Stimulated activated CD4-positive, alpha-beta T cell treated with anti-CD3 and anti-CD28 coated beads, Interleukin-1b, Interleukin-23, amount 100 ng/mL, for 48 hours (primary cell): ENCODE measurements at regions not wholly inside any gene's neighbourhood (a gene's known extent, or its start where the extent isn't known, plus 50 kb on each side); places are given as distances from the start of the nearest gene placed in this dataset.

Experiments used
- DNase-seq: peaks from one replicate; pipeline ENCODE4 v3.0.0-alpha.2; 2020

DNA sequence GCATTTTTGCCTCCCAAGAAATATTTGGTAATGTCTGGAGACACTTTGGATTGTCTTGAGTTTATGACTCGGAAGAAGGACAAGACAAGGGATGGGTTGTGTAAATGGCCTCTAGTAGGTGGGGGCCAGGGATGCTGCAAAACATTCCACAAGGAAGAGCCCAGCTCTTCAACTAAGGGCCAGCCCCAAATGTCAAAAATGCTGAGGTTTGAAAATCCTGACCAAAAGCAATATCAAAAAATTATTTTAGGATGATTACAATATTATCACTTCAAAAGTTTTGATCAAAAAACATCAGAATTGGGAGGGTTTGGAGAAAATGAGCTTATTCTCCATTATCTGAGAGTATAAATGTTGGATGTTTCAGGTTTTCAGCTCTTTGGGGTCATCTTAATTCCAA, 248.9 kb upstream of the SLC24A2 start:
- no peak for DNase-seq

- DNase-seq, result no peak
Measured at GRCh38 chr9:20033511-20033910, 244.7 kb upstream of the SLC24A2 start.

GRCh38 chr9:20032413-20033006, 243.7 kb upstream of the SLC24A2 start:
- no peak for DNase-seq

DNA sequence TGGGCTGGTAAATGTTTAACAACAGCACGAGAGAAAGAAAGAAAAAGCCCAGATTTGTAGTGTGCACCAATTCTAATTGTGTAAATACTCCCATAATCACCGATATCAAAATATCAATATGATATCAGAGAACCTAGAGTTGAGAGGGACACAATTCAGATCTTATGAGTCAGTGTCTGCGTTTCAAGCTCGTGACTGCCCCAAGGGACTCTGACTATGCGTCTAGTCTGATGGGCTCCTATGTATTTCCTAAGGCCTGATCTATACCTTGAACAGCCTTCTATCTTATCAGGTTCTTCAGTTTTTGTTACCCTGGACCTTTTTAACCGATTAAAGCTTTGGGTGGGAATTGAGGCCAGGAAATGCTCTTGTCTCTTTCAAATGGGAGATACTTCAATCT, 243.0 kb upstream of the SLC24A2 start:
- DNase-seq, result no peak

GRCh38 chr9:20030671-20031070, 241.8 kb upstream of the SLC24A2 start:
- DNase-seq, result no peak

- no peak for DNase-seq
Measured at GRCh38 chr9:20030221-20030620, 241.4 kb upstream of the SLC24A2 start.

DNA sequence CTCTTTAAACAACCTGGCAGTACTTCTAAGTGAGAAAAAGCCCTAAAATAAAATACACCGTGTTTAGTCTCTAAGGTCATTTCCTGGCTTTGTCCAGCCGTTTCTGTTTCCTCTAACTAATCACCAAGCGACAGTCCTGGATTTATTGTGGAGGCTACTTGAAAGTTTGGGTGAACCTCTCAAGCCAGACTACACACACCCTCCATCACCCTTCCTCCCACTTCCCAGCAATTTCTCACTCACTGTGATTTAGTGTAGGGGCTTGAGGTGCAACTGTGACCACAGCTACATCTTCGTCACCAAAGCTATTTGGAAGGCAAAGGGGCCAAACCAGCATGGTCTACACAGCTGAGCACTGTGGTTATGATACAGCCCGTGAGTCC, 240.0 kb upstream of the SLC24A2 start:
- no peak for DNase-seq

GRCh38 chr9:20028192-20028848, 239.5 kb upstream of the SLC24A2 start:
- DNase-seq, result no peak

DNA sequence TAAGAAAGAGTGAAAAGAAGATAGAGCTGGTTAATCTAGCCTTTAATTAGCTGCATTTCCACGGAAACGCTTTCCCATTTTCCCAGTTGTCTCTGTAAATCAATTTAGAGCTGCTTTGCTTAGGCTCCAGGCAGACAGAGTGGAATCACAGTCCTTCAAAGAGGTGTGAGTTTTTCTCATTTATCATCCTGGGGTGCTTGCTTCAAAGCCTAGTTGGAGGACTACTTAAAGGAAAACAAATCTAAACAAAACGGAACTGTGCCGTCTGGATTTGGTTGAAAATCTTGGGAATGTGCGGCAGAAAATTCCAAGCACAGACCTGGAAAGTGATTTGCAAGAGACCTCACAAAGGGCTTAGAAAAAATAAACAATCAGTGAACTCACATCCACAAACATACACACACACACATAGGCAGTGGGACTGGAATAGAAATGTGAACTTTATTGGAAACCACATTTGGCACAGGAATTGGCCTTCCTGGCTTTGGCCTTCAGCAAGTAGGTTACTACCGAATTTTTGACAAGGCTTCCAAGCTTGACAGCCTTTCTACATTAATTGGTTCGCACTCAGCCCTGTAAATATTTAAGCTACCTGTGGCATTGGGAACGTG, 235.2 kb upstream of the SLC24A2 start:
- DNase-seq, result no peak

GRCh38 chr9:20023210-20023905, 234.5 kb upstream of the SLC24A2 start:
- no peak for DNase-seq

DNA sequence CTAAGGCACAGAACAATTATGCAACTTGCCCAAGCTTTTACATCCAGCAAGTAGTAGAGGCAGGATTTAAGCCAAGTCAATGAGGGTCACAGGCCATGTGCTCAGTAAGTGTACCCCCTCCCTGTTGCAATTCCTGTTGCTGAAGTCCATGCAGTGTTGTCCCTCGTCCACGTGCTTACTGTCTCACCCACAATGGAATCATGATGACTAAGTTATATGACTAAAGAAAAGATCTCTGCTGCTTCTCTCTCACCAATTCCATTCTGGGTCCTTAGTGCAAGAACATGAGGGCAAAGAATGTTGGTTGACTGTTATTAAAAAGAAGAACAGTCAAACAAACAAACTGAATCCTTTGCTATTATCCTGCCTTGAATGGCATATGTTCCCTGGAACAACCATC, 233.6 kb upstream of the SLC24A2 start:
- no peak for DNase-seq

DNA sequence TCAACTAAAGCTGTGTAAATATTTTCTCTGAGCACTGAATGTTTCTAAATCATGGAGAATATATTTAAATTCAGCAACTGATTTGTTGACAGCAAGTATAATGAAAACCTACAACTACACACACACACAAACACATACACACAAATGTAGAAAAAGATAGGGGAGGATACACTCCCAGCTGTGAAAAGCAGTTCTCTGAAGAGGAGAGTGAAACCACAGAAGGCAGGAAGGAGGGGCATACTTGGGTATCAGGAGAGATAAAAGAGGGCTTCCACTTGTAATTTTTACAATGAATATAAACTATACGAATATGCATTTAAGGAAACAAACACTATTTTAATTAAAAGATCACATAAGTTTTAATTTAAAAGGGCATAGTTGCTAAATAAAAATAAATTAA, 227.8 kb upstream of the SLC24A2 start:
- no peak for DNase-seq

GRCh38 chr9:20015427-20015931, 226.6 kb upstream of the SLC24A2 start:
- DNase-seq, result no peak

DNA sequence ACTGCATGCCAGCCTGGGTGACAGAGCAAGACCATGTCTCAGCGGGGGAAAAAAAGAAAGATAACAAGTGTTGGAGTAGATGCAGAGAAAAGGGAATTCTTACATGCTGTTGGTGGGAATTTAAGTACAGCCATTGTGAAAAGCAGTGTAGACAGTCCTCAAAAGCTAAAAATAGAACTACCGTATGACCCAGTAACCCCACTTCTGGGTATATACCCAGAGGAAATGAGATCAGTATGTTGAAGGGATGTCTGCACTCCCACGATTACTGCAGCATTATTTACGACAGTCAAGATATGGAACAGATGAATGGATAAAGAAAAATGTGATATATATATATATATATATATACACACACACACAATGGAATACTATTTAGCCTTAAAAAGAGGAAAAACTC, 225.3 kb upstream of the SLC24A2 start:
- no peak for DNase-seq

DNA sequence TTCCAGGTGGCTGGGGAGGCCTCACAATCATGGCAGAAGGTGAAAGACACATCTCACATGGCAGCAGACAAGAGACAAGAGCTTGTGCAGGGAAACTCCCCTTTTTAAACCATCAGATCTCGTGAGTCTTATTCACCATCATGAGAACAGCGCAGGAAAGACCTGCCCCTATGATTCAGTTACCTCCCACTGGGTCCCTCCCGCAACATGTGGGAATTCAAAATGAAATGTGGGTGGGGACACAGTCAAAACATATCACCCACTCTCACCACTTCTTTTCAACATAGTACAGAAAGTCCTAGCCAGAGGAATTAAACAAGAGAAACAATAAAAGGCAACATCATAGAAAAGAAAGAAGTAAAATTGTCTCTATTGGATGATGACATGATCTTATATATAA, 223.4 kb upstream of the SLC24A2 start:
- DNase-seq, result peak; percentile 32

- no peak for DNase-seq
Measured at GRCh38 chr9:20009606-20010005, 220.8 kb upstream of the SLC24A2 start.

DNA sequence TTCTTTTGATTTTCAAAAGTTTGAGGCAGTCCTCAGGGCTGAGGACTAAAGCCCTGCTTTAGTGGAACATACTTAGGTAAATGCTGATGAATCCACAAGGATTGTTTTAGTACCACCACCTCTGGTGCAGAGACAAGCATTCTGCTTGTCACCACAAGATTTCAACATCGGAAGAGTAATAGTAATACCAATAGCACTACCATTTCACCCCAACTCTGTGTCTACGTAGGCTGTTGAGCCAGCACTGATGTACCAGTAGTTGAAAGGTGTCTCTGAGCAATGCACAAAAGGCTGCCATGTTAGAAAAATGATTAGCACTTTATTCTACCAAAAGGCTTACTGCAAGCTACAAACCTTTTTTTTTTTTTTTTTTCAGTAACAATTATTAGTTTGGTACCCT, 213.2 kb upstream of the SLC24A2 start:
- no peak for DNase-seq

- no peak for DNase-seq
Measured at GRCh38 chr9:20001058-20001457, 212.2 kb upstream of the SLC24A2 start.

- peak; percentile 84 for DNase-seq
Measured at GRCh38 chr9:19999491-20000057, 210.7 kb upstream of the SLC24A2 start.

DNA sequence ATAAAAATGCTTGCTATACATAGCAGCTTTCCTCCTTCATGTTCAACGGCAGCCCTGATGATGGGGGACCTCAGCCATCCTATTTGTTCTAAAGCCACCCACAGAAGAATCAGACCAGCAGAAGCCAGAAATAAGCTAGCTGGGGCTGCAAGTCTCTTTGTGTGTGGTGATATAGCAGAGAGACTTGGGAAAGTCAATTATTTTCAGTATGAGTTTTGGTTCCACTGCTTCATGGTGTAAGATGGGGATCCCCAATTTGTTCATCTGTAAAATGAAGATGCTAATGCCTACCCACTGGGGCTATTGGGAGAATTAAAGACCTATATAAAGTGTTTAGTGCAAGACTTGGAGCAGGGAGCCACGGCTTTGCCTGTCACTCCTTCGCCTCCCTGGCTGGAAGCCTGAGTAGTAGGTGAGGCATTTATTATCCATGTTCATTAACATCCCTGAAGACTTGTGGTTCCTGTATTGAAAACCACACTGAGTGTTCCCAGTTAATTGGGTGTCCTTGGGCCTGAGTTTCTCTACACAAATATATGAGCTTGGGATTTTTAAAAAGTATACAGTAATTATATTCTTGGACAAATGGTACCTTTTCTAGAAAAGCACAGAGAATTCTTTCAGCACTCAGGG, 210.1 kb upstream of the SLC24A2 start:
- DNase-seq, result no peak

DNA sequence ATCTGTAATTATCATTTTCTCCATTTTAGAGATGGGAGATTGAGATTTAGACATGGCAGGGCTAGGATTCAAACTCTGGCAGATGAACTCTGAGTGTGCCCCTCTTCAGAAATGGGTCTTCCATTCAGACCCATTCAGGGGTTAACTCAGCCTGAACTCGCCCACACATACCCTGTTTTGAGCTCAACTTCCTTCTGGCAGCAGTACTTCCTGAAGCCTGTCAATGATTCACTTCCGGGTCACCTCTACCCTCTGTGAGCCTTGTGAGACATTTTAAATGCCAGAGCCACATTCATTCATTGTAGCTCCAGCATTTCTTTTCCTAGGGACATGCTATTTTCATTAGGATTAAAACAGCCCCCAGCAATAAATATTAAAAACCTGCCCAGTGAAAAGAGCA, 209.3 kb upstream of the SLC24A2 start:
- DNase-seq, result peak; percentile 27

DNA sequence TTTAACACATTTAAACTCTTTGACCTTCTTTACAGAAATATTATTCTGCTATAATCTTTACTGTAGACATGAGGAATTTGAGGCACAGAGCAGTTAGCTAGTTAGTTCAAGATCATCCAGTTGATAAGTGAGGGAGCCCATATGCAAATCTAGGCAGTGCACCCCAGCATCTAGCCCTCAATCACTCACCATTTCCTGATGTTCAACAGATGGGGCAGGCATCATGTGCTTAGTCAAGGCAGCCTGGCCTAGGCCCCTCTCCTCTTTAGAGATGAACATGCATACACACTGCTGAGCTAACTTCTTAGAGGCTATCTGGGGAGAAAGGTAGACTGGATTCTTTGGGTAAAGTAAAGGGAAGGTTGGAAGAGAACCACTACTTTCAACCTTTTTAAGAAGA, 206.8 kb upstream of the SLC24A2 start:
- peak; percentile 30 for DNase-seq

- DNase-seq, result no peak
Measured at GRCh38 chr9:19994296-19994695, 205.5 kb upstream of the SLC24A2 start.
